Panc1 (cell line): ENCODE measurements at regions not wholly inside any gene's neighbourhood (a gene's known extent, or its start where the extent isn't known, plus 50 kb on each side); places are given as distances from the start of the nearest gene placed in this dataset.

Source experiments
- POLR2AphosphoS5 ChIP-seq: IDR thresholded peaks from 2 replicates; pipeline ENCODE4 v1.6.1; 2012; ENCODE audit warnings: mild to moderate bottlenecking, low read depth, low read length, moderate library complexity
- TF ChIP-seq, protein P1 (sequence below), 2 experiments: IDR thresholded peaks; 2 replicates each; pipeline ENCODE4 v1.6.1; 2011 to 2012; ENCODE audit warnings: low read depth in 2 of 2, control low read depth in 1 of 2, low read length in 1 of 2, mild to moderate bottlenecking in 1 of 2, moderate library complexity in 1 of 2; ENCODE audit not compliant: insufficient read depth in 1 of 2
- TF ChIP-seq, protein P2 (sequence below): fragments of 450-650 bp; IDR thresholded peaks from 2 replicates; pipeline ENCODE4 v1.5.1; 2017; ENCODE audit warnings: mild to moderate bottlenecking

DNA sequence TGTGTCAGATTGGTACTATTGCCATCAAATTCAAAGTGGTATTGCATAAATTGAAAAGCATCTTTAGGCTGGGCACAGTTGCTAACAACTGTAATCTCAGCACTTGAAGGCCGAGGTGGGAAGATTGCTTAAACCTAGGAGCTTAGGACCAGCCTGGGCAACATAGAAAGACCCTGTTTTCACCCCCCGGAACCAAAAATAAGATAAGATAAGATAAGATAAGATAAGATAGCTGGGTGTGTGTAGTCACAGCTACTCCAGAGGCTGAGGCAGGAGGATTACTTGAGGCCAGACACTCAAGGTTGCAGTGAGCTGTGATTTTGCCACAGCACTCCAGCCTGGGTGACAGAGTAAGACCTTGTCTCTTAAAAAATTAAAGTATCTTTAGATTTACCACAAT lies 297.9 kb upstream of the SEMA6A start:
- no peak for TF ChIP-seq POLR2AphosphoS5
- TF ChIP-seq, protein P1, sequence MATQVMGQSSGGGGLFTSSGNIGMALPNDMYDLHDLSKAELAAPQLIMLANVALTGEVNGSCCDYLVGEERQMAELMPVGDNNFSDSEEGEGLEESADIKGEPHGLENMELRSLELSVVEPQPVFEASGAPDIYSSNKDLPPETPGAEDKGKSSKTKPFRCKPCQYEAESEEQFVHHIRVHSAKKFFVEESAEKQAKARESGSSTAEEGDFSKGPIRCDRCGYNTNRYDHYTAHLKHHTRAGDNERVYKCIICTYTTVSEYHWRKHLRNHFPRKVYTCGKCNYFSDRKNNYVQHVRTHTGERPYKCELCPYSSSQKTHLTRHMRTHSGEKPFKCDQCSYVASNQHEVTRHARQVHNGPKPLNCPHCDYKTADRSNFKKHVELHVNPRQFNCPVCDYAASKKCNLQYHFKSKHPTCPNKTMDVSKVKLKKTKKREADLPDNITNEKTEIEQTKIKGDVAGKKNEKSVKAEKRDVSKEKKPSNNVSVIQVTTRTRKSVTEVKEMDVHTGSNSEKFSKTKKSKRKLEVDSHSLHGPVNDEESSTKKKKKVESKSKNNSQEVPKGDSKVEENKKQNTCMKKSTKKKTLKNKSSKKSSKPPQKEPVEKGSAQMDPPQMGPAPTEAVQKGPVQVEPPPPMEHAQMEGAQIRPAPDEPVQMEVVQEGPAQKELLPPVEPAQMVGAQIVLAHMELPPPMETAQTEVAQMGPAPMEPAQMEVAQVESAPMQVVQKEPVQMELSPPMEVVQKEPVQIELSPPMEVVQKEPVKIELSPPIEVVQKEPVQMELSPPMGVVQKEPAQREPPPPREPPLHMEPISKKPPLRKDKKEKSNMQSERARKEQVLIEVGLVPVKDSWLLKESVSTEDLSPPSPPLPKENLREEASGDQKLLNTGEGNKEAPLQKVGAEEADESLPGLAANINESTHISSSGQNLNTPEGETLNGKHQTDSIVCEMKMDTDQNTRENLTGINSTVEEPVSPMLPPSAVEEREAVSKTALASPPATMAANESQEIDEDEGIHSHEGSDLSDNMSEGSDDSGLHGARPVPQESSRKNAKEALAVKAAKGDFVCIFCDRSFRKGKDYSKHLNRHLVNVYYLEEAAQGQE (IDR thresholded peaks at IDR 0.05; ENCODE audit: insufficient read depth in 1 of 2, low read depth in 2 of 2, low read length in 1 of 2) = no peak
- TF ChIP-seq, protein P2, sequence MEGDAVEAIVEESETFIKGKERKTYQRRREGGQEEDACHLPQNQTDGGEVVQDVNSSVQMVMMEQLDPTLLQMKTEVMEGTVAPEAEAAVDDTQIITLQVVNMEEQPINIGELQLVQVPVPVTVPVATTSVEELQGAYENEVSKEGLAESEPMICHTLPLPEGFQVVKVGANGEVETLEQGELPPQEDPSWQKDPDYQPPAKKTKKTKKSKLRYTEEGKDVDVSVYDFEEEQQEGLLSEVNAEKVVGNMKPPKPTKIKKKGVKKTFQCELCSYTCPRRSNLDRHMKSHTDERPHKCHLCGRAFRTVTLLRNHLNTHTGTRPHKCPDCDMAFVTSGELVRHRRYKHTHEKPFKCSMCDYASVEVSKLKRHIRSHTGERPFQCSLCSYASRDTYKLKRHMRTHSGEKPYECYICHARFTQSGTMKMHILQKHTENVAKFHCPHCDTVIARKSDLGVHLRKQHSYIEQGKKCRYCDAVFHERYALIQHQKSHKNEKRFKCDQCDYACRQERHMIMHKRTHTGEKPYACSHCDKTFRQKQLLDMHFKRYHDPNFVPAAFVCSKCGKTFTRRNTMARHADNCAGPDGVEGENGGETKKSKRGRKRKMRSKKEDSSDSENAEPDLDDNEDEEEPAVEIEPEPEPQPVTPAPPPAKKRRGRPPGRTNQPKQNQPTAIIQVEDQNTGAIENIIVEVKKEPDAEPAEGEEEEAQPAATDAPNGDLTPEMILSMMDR = no peak
